GM21825 (cell line): ENCODE measurements at regions not wholly inside any gene's neighbourhood (a gene's known extent, or its start where the extent isn't known, plus 50 kb on each side); places are given as distances from the start of the nearest gene placed in this dataset.
"Not testable (repeated sequence)": the region's sequence is repeated elsewhere in the genome, so short reads cannot be mapped to it uniquely, and the experiment has no call there.

ENCODE experiments used
- ATAC-seq: cut with Tn5 transposase; IDR thresholded peaks from one replicate; pipeline ENCODE4 v1.9.1; 2021; ENCODE audit warnings: mild to moderate bottlenecking, moderate library complexity; ENCODE audit not compliant: unreplicated experiment

DNA sequence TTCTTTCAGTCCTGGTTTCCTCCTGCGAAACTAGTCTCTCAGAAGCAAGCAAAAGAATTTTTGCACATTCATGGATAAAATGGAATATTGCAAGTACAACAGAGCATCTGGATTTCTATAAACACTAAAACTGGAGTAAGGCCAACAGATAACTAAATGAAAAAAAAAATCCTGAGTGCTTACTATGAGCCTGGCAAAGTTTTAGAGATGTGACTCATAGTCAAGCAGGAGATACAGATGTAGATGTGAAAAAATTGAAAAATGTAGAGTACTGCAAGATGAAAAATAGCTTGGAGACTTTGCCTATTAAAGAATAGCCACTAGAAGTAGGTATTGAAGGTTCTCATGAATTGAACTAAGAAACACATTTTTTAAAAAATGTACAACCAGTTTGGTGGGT is 397.4 kb downstream of the OTOL1 start:
- no peak for ATAC-seq

DNA sequence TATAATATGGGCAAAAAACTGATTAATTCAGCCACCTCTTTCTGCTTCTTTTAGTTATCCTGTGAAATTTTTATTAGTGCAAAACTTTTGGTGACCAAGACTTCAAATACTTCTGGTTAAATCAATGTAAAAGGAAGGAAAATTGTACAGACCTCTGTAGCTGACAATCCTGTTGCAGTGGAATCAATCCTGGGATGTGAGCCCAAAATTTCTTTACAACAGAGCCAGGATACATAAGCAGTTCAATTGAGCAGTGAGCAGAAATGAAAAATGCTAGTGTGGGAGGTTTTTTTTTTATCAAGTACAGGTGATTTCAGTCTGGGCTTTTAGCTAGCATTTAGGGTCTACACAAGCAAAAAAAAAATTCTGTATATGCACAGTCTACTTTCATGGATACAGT is 398.0 kb downstream of the OTOL1 start:
- ATAC-seq: no peak

DNA sequence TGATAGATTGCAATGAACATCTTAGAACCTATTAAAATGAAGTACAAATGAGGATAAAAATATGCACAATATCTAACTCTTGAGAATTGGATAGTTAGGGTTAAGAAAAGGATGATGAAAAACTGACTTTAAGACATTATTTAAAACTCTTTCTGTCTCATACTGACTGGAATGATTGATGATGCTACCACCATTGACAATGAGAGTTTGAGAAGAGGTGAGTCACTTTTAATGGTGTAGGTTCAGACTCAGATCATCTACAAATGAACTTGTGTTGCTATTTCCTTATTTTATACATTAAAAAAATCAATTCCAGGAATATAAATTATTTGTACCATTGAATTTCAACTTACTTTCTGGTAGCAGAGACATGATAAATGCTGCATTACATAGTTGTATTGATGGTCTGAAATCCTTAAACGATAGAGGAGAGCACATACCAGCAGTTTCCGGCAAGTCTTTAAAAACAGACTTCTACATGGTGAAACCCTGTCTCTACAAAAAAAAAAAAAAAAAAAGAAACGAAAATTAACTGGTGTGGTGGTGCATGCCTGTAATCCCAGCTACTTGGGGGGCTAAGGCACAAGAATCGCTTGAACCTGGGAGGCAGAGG is 409.0 kb downstream of the OTOL1 start:
- ATAC-seq: no peak

DNA sequence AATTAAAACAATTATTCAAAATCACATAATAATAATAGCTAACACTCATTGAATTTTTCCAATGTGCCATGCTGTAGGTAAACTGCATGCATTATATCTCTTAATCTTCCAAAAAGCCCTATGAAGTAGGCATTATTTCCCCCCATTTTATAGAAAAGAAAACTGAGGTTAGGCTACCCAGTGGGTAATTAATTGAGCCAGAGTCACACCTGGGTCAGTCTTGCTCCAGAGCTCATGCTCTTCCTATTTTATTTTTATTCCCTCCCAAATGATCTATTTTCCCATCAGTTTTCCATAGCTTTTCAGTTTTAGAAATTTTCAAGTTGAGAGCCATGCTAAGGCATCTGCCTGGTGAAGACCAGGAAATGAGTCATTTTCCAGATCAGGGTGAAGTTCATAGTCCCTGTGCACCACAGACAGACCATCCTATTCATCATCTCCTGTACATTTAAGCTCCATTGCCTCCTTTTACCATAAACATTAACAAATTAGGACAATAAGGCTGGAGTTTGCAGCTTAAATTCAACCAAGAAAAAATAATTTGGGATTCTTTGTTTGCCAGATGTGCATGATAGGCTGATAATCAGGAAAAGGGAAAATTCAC is 417.3 kb downstream of the OTOL1 start:
- no peak for ATAC-seq

DNA sequence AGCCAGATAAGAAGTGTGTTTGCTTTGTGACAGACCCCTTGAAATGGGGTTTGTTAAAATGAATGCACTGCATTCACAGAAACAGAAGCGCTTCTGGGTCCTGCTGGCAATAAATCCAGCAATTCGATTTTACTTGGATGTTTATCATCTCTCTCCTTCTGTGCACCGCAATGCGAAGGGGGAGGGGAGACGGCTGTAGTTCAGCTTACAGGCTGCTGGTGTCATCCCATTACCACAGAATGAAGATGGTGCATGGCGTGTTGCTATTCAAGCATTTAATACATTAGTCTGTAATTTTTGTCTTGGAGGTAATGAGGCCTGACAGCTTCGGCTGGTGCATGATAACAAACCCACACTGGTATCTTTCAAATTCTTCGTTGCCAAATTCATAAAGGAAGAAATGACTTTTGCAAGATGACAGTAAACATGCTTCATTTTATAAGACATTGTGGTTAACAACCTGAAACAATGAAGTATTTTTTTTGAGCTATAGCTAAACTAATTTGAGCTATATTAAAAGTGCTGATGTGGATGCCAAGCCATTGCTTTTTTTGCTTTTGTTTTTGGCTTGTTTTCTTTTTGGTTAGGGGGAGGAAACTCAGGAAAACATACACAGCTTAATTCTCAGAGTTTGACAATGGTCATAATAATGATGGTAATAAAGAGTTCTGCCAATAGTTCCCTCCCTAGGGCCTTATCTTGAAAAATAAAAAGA is 418.3 kb downstream of the OTOL1 start:
- no peak for ATAC-seq

DNA sequence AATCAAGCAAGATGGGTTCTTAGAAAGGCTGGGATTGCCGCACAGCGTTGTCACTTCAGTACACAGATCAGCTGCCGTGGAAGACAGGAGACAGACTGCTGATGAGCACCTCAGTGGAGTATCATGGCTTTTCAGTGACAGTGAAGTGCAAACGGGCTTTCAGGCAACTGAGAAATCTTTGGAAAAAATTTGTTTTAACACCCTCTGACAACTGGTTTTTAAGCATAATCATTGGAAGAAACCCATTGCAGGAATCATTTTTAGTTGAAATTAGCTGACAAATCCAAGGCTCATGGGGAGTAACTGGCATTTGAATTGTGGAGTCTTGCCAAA is 418.8 kb downstream of the OTOL1 start:
- ATAC-seq: no peak

DNA sequence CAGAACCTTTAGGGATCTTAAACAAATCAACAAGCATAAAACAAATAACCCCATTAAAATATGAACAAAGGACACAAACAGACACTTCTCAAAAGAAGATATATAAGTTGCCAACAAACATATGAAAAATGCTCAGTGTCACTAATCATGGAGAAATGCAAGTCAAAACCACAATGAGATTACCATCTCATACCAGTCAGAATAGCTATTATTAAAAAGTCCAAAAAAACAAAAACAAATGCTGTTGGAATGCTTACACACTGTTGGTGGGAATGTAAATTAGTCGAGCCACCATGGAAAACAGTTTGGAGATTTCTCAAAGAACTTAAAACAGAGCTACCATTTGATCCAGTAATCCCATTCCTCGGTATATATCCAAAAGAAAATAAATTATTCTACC is 423.6 kb downstream of the OTOL1 start:
- ATAC-seq: no peak

DNA sequence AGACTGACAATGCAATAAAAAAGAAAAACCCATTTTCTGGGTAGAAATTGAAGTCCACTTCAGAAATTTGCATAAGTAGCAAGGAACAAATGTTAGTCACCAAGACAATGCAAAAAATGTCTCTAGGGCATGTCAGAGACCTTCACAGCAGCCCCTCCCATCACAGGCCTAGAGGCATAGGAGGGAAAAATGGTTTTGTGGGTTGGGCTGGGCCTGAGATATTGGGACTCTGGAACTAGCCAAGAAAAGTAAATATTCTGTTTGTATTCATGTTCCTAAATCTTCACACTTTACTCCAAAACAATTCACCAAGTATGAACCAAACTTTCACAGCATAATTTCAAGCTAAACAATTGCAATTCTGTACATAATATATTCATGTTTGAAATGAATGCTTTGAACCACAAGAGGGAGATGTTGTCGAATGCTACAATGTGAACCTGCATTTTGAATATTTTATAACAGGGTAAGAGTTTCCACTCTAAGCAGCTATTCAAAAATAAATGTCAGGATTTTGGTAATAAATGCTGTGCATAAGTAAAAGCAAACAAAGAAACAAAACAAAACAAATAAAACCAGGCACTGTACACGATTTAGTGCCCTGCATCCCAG is 429.2 kb downstream of the OTOL1 start:
- ATAC-seq: no peak

DNA sequence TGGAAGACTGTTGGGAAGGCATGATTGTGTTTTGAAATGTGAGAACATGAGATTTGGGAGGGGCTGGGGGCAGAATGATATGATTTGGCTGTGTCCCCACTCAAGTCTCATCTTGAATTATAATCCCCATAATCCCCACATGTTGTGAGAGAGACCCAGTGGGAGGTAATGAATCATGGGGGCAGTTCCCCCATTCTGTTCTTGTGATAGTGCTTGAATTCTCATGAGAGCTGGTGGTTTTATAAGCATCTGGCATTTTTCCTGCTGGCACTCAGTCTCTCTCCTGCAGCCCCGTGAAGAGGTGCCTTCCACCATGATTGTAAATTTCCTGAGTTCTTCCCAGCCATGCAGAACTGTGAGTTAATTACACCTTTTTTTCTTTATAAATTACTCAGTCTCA is 430.5 kb downstream of the OTOL1 start:
- ATAC-seq: no peak

DNA sequence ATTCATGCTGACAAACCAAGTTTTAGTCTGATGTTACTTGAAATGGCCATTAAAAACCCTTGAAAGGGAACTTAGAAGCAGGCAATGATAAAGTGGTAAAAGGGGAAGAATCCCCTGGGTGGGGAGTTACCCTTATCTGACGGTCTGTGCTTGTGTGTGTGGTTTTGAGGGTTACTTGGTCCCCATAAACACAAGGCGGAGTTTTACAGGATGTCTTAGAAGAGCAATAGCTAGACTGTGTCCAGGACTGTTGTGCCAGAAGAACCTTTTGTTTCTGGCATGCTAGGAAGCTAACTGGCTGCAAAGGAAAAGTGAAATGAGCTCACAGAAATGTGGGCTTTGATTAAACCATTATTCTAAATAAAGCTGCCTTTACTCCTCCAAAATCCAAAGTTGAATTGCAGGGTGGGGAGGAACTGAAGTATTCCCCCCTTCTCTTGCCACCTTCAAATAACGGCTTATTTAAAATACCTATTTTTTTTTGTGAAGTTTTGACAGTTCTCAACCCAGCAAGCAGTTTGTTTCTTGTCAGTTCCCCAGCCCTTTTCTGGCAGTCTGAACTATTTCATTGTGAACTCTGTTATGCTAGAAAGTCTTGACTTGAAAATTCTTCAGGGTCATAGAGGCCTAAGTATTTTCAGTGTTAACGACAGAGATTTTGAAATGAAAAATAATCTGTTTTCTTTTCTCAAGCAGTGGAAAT is 443.5 kb downstream of the OTOL1 start:
- no peak for ATAC-seq

DNA sequence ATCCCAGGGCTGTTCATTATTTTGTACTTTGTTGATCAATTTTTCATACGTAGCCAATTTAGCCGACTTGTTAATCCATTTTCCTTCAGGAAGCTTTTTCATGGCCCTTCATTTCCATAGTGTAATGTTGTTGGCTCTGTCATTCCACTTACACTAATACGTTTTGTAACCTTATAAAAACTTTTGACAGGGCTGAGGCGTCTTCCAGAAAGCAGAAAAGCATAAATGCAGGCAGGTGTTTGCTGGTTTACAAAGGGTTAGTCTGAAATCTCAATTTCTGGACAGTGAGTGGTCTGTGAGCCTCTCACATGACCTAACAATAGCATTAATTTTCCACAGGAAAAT is 444.0 kb downstream of the OTOL1 start:
- ATAC-seq: no peak

DNA sequence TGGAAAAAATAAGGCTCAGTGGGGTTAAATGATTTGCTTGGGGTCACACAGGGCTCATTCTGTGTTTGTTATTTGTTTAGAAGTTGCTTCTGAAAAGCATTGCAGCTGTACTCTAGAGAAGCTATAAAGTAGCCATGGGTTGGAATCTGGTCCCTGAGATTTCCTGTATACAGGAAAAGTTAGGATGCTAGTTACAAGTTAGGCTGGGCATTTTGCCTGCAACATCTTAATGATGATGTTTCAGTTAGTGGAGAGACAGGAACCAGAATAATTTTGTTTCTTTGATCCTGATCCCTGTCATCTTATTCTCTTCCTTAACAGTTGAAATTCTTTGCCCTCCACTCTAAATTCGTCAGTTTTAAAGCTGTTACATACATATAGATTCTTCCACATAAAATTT is 445.3 kb downstream of the OTOL1 start:
- ATAC-seq: no peak

DNA sequence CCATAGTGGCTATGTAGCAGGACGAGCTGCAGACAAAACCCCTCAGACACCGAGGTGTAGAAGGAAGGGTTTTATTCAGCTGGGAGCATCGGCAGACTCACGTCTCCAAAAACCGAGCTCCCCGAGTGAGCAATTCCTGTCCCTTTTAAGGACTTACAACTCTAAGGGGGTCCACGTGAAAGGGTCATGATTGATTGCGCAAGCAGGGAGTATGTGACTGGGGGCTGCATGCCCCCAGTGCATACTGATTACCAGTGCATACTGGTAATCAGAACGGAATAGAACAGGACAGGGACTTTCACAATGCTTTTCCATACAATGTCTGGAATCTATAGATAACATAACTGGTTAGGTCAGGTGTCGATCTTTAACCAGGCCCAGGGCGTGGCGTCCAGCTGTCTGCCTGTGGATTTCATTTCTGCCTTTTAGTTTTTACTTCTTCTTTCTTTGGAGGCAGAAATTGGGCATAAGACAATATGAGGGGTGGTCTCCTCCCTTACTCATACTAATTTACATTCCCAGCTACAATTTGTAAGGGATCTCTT is 447.3 kb downstream of the OTOL1 start:
- ATAC-seq: not testable (repeated sequence)

DNA sequence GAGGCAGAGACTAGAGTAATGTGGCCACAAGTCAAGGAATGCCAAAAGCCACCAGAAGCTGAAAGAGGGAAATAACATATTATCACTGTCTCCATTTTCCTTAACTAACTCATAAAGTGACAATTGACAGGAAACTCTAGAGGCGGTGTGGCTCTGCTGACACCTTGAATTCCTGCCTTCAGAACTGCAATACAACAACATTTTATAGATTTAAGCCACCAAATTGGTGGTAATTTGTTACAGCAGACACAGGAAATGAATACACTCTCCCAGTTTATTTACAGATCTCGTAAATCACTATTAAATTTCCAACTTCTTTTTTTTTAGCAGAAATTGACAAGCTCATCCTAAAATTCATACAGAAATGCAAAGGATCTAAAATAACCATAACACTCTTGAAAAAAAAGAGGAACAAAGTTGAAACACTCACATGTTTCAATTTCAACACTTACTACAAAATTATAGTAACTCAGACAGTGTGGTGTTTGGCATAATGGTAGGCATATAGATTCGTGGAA is 449.9 kb downstream of the OTOL1 start:
- ATAC-seq: no peak

DNA sequence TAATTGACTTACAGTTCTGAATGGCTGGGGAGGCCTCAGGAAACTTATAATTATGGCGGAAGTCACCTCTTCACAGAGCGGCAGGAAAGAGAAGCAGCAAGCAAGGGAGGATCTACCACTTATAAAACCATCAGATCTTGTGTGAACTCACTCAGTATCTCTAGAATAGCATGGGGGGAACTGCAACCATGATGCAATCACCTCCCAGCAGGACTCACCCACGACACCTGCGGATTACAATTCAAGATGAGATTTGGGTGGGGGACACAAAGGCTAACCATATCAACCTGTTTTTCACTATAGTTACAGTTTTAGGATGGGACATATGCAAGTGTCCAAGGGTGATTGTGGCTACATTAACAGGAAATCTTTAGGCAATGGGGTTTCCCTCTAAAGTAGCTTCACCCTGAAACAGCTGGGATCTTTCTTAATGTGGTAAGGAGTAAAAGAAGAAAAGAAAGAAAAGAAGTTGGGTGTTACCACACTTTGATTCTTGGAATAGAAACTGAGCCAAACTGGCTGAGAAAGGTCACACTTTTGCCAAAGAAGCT is 453.8 kb downstream of the OTOL1 start:
- ATAC-seq: no peak

DNA sequence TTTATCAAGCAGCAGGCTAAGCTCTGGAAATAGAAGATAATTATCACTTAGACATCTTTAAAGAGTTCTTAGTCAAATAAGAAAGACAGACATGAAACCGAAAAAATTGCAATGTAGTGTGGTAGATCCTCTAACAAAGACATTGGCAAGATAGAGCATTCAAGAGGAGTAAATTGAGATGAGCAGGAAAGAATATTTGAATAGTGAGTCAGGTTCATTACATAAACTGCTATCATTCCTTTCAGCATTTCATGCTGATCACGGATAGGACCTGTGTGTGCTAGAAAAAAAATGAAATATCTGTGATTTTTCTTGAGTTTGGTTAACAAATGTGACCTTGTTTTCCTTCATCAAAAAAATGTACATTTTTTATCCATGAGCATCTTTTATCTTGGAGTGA is 460.9 kb downstream of the OTOL1 start:
- ATAC-seq: no peak

DNA sequence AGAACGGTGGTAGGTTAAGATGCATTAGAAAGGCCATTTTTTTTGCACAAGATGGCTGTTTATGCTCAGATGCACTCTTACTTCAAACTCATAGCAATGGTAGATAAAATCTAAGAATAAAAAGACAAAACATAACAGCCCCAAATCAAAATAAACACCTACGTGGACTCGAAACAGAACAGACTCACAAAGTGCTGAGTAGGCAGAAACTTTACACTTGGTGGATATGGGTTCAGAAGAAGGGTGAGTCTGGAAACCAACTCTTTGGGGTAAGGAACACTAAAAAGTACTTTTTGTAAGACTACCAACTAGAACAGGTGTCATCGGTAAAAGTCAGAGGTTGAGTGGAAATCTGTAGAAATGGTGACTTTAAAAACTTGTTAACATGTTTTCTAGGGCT is 468.2 kb downstream of the OTOL1 start:
- no peak for ATAC-seq

DNA sequence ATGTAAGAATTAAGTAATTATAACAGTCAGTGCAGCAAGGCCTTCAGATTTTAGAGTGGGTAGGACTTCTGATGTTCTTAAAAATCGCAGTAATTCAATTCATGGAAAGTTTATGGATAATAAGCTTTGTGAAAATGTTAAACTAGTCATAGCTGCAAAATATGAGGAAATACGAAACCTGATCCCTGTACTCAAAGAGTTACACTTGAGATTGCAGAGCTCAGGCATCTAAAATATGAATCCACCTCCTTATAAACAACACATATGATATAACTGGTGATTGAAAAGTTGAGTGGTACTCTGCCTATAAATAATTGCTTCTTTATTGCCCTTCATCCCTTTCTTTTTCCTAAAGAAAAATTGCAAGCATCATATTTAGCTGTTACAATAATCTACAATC is 473.3 kb downstream of the OTOL1 start:
- no peak for ATAC-seq

DNA sequence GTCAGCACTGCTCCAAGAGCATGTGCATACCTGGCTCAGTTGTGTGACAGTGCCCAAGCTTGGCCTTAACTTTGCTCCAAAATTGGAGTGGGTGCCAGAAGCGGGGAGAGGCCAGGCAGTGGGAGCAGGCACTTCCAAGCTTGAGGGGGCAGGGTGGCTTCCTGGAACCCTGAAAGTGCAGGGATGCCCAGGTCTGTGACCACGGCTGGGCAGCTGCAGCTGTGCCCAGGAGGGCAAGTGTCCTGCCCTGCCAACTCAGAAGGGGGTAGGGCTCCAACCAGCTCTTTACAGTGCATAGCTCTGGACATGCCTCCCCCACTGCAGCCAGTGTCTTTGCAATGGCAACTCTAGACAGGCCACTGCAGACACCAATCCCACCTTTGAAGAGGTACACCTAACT is 478.6 kb downstream of the OTOL1 start:
- no peak for ATAC-seq

DNA sequence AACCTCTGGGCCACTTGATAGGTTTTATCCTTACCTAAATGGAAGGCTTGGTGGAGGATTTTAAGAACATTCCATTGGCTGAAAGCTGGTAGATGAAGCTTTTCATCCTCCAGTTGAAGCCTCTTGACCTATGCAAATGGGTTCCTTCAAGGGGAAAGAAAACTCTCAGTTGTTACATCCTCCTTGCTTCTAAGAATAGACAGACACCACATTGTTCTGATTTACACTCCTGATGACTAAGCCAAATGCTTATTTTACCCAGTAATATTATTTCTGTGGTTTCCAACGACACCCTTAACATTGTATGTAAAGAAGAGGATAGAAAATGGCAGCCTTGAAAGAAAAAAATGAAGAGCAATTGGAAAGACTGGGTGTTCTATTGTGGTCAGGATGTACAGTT is 480.5 kb downstream of the OTOL1 start:
- ATAC-seq: no peak

DNA sequence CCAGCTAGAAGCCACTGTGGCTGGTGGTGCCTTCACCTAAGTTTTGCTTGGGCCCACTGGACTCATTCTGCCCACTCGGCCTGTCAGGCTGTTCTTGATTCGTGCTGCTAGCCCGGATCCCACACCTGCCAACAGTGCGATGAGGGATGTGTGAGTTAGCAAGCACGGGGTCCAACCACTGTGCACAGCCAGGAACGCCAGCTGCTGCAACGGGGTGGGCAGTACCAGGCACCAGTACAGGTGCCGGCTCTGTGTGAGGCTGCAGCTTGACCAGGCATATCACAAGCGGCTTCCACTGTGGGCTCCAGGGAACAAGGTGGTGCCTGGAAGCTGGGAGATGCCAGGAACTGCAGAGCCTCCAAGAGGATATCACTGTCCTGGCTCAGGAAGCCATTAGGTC is 481.2 kb downstream of the OTOL1 start:
- no peak for ATAC-seq
